ENCODE measurements at regions not wholly inside any gene's neighbourhood (a gene's known extent, or its start where the extent isn't known, plus 50 kb on each side); places are given as distances from the start of the nearest gene placed in this dataset.

GRCh38 chr17:73801455-73802100 lies 157.3 kb upstream of the SDK2 start:
- no peak for DNase-seq (ENCODE audit: low spot score)
- in situ Hi-C loops (cut with MboI; ENCODE audit: low pct_unique_long_range_greater_than_20kb, low sequenced_read_pairs, unreplicated experiment) = no loop called here
- no peak for TF ChIP-seq CTCF (IDR thresholded peaks at IDR 0.05; ENCODE audit: extremely low read depth, insufficient read depth, missing control alignments)

- no peak for TF ChIP-seq CTCF (IDR thresholded peaks at IDR 0.05; ENCODE audit: extremely low read depth, insufficient read depth, missing control alignments)
- DNase-seq (ENCODE audit: low spot score) = no peak
- in situ Hi-C loops (cut with MboI; ENCODE audit: low pct_unique_long_range_greater_than_20kb, low sequenced_read_pairs, unreplicated experiment) = no loop called here
These were observed 158.1 kb upstream of the SDK2 start for GRCh38 chr17:73802314-73802713.

GRCh38 chr17:73802871-73803270 lies 158.6 kb upstream of the SDK2 start:
- no peak for DNase-seq (ENCODE audit: low spot score)
- in situ Hi-C loops (cut with MboI; ENCODE audit: low pct_unique_long_range_greater_than_20kb, low sequenced_read_pairs, unreplicated experiment) = no loop called here
- TF ChIP-seq CTCF (IDR thresholded peaks at IDR 0.05; ENCODE audit: extremely low read depth, insufficient read depth, missing control alignments) = no peak

GRCh38 chr17:73803964-73804435 lies 159.8 kb upstream of the SDK2 start:
- no peak for DNase-seq (ENCODE audit: low spot score)
- TF ChIP-seq CTCF (IDR thresholded peaks at IDR 0.05; ENCODE audit: extremely low read depth, insufficient read depth, missing control alignments) = no peak
- in situ Hi-C loops (cut with MboI; ENCODE audit: low pct_unique_long_range_greater_than_20kb, low sequenced_read_pairs, unreplicated experiment) = no loop called here

GRCh38 chr17:73806768-73807167 lies 162.5 kb upstream of the SDK2 start:
- DNase-seq (ENCODE audit: low spot score) = no peak
- in situ Hi-C loops (cut with MboI; ENCODE audit: low pct_unique_long_range_greater_than_20kb, low sequenced_read_pairs, unreplicated experiment) = no loop called here
- no peak for TF ChIP-seq CTCF (IDR thresholded peaks at IDR 0.05; ENCODE audit: extremely low read depth, insufficient read depth, missing control alignments)

GRCh38 chr17:73813201-73813600 lies 169.0 kb upstream of the SDK2 start:
- TF ChIP-seq CTCF (IDR thresholded peaks at IDR 0.05; ENCODE audit: extremely low read depth, insufficient read depth, missing control alignments) = no peak
- in situ Hi-C loops (cut with MboI; ENCODE audit: low pct_unique_long_range_greater_than_20kb, low sequenced_read_pairs, unreplicated experiment) = no loop called here
- no peak for DNase-seq (ENCODE audit: low spot score)

Data from GM13977 (cell line).